ENCODE measurements at regions not wholly inside any gene's neighbourhood (a gene's known extent, or its start where the extent isn't known, plus 50 kb on each side); places are given as distances from the start of the nearest gene placed in this dataset.

DNA sequence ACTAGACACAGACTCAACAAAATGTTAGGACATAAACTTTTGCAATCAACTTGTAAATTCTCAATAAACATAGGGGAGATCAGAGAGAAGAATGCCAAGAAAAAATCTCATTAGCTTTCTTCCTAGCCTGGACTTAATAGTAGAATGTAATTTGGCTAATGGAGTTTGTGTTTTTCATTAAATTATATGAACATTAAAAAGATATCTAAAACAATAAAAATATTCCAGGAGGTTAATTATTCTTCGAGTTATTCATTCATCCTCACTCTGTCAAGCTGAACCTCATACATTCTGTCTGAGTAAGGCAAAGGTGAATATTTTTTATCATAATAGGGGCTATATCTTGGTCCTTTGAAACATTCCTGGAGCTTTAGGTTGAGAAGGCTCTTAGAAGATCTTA, 551.9 kb upstream of the TBX3 start:
- H3K9me3 Mint-ChIP-seq = peaks cover 4% of the 10 kb centered on the region
- H3K36me3 Mint-ChIP-seq (ENCODE audit: low read depth) = no peaks in the 10 kb centered on the region
- no peak overlapping the region for H3K27ac Mint-ChIP-seq
- ATAC-seq (no peak), DNase-seq (no peak)
- no peaks in the 10 kb centered on the region for H3K4me1 Mint-ChIP-seq
- no peak overlapping the region for H3K4me3 Mint-ChIP-seq
- H3K27me3 Mint-ChIP-seq = no peaks in the 10 kb centered on the region

GRCh38 chr12:115233891-115234543, 550.0 kb upstream of the TBX3 start:
- Mint-ChIP-seq H3K27ac (no peak overlapping the region), H3K36me3 (ENCODE audit: low read depth) (no peaks in the 10 kb centered on the region), H3K4me3 (no peak overlapping the region), H3K9me3 (peaks cover 4% of the 10 kb centered on the region), H3K27me3 (no peaks in the 10 kb centered on the region), H3K4me1 (no peaks in the 10 kb centered on the region)
- no peak for ATAC-seq
- no peak for DNase-seq

GRCh38 chr12:115232455-115233156, 548.6 kb upstream of the TBX3 start:
- Mint-ChIP-seq H3K36me3 (ENCODE audit: low read depth) (no peaks in the 10 kb centered on the region), H3K9me3 (peaks cover 3% of the 10 kb centered on the region), H3K4me3 (no peak overlapping the region), H3K27ac (no peak overlapping the region), H3K27me3 (no peaks in the 10 kb centered on the region), H3K4me1 (no peaks in the 10 kb centered on the region)
- DNase-seq = no peak
- no peak for ATAC-seq

- Mint-ChIP-seq H3K36me3 (ENCODE audit: low read depth) (no peaks in the 10 kb centered on the region), H3K4me1 (no peaks in the 10 kb centered on the region), H3K27me3 (no peaks in the 10 kb centered on the region), H3K4me3 (no peak overlapping the region), H3K27ac (no peak overlapping the region), H3K9me3 (no peaks in the 10 kb centered on the region)
- ATAC-seq (no peak), DNase-seq (no peak)
Measured at GRCh38 chr12:115230606-115231005, 546.6 kb upstream of the TBX3 start.

- no peaks in the 10 kb centered on the region for H3K36me3 Mint-ChIP-seq (ENCODE audit: low read depth)
- ATAC-seq (no peak), DNase-seq (no peak)
- H3K9me3 Mint-ChIP-seq = no peaks in the 10 kb centered on the region
- no peaks in the 10 kb centered on the region for H3K27me3 Mint-ChIP-seq
- H3K4me1 Mint-ChIP-seq = no peaks in the 10 kb centered on the region
- H3K27ac Mint-ChIP-seq = no peak overlapping the region
- H3K4me3 Mint-ChIP-seq = no peak overlapping the region
Measured at GRCh38 chr12:115229517-115229916, 545.5 kb upstream of the TBX3 start.

DNA sequence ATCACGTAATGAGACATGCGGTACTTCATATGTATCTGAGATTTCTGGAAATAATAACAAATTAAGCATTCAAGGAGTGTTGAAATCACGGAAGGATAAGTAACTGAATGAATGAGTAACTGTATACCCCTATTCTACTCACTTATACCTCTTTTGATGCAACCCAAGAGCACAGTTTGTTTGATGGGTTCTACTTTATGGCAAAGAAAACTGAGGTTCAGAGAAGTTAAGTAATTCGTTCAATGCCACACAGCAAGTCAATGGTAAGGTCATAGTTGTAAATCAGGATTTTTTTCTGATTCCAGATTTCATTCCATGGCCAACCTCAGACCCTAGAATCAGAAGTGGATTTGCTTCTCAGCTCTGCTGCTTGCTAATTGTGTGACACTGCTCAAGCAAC, 544.5 kb upstream of the TBX3 start:
- no peaks in the 10 kb centered on the region for H3K27me3 Mint-ChIP-seq
- no peak for ATAC-seq

GRCh38 chr12:115227137-115227615, 543.2 kb upstream of the TBX3 start:
- ATAC-seq = no peak
- Mint-ChIP-seq H3K27ac (no peak overlapping the region), H3K4me1 (no peaks in the 10 kb centered on the region), H3K4me3 (no peak overlapping the region), H3K27me3 (no peaks in the 10 kb centered on the region), H3K9me3 (no peaks in the 10 kb centered on the region), H3K36me3 (ENCODE audit: low read depth) (no peaks in the 10 kb centered on the region)
- no peak for DNase-seq

More for the DNA sequence above, 544.5 kb upstream of the TBX3 start:
- Mint-ChIP-seq H3K36me3 (ENCODE audit: low read depth) (no peaks in the 10 kb centered on the region), H3K9me3 (no peaks in the 10 kb centered on the region), H3K4me3 (no peak overlapping the region), H3K4me1 (no peaks in the 10 kb centered on the region), H3K27ac (no peak overlapping the region)
- no peak for DNase-seq

GRCh38 chr12:115225845-115226244, 541.9 kb upstream of the TBX3 start:
- H3K27ac Mint-ChIP-seq = no peak overlapping the region
- DNase-seq (no peak), ATAC-seq (no peak)
- H3K36me3 Mint-ChIP-seq (ENCODE audit: low read depth) = no peaks in the 10 kb centered on the region
- no peak overlapping the region for H3K4me3 Mint-ChIP-seq
- H3K9me3 Mint-ChIP-seq = no peaks in the 10 kb centered on the region
- no peaks in the 10 kb centered on the region for H3K4me1 Mint-ChIP-seq
- H3K27me3 Mint-ChIP-seq = no peaks in the 10 kb centered on the region

- peaks cover 1% of the 10 kb centered on the region for H3K27me3 Mint-ChIP-seq
- ATAC-seq (no peak), DNase-seq (no peak)
- H3K27ac Mint-ChIP-seq = no peak overlapping the region
- no peaks in the 10 kb centered on the region for H3K36me3 Mint-ChIP-seq (ENCODE audit: low read depth)
- no peaks in the 10 kb centered on the region for H3K4me1 Mint-ChIP-seq
- no peak overlapping the region for H3K4me3 Mint-ChIP-seq
- H3K9me3 Mint-ChIP-seq = no peaks in the 10 kb centered on the region
Measured at GRCh38 chr12:115223991-115224390, 540.0 kb upstream of the TBX3 start.

GRCh38 chr12:115223322-115223721, 539.3 kb upstream of the TBX3 start:
- Mint-ChIP-seq H3K4me1 (no peaks in the 10 kb centered on the region), H3K9me3 (no peaks in the 10 kb centered on the region), H3K27ac (no peak overlapping the region), H3K4me3 (no peak overlapping the region), H3K27me3 (peaks cover 1% of the 10 kb centered on the region), H3K36me3 (ENCODE audit: low read depth) (no peaks in the 10 kb centered on the region)
- DNase-seq (no peak), ATAC-seq (no peak)

DNA sequence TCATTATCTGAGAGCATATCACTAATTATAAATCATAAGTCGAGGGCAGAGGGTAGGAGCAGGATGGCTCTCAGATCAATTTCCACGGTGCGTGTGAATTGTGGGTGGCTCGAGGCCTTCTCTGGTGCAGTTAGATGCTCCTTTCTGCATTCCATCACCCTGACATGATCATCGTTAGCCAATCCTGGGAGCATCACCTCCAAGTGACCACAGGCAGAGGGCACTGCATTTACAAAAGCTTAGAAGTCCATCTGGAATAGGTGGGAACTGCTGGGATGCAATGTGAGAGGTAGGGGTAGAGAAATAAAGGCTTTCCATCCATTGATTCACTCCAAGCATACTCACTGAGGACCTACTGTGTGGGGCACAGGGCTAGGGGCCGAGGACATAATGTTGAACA, 538.2 kb upstream of the TBX3 start:
- ATAC-seq (no peak), DNase-seq (no peak)
- H3K4me1 Mint-ChIP-seq = no peaks in the 10 kb centered on the region
- H3K4me3 Mint-ChIP-seq = no peak overlapping the region
- no peaks in the 10 kb centered on the region for H3K36me3 Mint-ChIP-seq (ENCODE audit: low read depth)
- H3K9me3 Mint-ChIP-seq = no peaks in the 10 kb centered on the region
- H3K27ac Mint-ChIP-seq = no peak overlapping the region
- H3K27me3 Mint-ChIP-seq = peaks cover 1% of the 10 kb centered on the region

- DNase-seq = no peak
- H3K9me3 Mint-ChIP-seq = no peaks in the 10 kb centered on the region
- H3K36me3 Mint-ChIP-seq (ENCODE audit: low read depth) = no peaks in the 10 kb centered on the region
- no peak overlapping the region for H3K4me3 Mint-ChIP-seq
- H3K4me1 Mint-ChIP-seq = no peaks in the 10 kb centered on the region
- ATAC-seq = no peak
- peaks cover 1% of the 10 kb centered on the region for H3K27me3 Mint-ChIP-seq
- H3K27ac Mint-ChIP-seq = no peak overlapping the region
Measured at GRCh38 chr12:115216301-115216700, 532.3 kb upstream of the TBX3 start.

DNA sequence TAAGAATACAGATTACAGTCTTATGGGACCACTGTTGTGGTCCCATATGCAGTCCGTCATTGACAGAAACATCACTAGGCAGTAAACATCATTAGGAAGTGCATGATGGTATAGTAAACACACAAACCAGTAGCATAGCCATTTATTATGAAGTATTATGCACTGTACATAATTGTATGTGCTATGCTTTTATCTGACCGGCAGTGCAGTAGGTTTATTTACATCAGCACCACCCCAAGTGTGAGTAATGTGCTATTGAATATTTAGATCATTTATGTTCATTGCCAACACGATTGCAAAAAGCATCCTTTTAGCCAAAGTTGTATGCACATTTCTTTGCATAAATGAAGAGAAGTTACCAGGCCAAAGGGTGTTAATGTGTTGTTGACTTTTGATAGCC, 531.6 kb upstream of the TBX3 start:
- H3K27me3 Mint-ChIP-seq = peaks cover 2% of the 10 kb centered on the region
- no peaks in the 10 kb centered on the region for H3K36me3 Mint-ChIP-seq (ENCODE audit: low read depth)
- no peak overlapping the region for H3K4me3 Mint-ChIP-seq
- no peak for ATAC-seq
- DNase-seq = no peak
- H3K27ac Mint-ChIP-seq = no peak overlapping the region
- H3K4me1 Mint-ChIP-seq = no peaks in the 10 kb centered on the region
- peaks cover 2% of the 10 kb centered on the region for H3K9me3 Mint-ChIP-seq

DNA sequence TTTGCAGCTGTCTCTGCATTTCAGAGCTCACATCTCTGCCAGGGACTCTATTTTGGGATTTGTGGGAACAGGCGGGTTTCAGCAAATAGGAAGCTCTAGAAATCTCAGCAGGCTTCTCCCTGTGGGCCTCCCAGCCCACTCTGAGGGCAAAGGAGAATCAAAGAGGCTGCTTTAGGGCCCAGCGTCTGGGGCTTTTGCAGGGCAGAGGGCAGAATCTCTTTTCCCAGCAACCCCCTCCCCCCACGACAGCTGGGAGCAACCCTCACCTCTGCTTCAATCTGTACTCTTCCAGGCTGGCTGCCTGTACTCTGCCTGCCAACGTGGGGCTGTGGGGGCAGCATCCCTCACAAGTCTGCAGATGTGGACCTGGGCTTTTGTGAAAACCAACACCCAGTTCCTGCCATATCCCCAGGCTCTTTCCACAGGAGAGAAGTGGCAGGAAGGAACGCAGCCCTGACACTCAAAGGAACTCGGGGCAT, 529.6 kb upstream of the TBX3 start:
- H3K4me3 Mint-ChIP-seq = no peak overlapping the region
- no peaks in the 10 kb centered on the region for H3K36me3 Mint-ChIP-seq (ENCODE audit: low read depth)
- no peaks in the 10 kb centered on the region for H3K4me1 Mint-ChIP-seq
- H3K9me3 Mint-ChIP-seq = peaks cover 5% of the 10 kb centered on the region
- DNase-seq = no peak
- H3K27me3 Mint-ChIP-seq = peaks cover 2% of the 10 kb centered on the region
- no peak overlapping the region for H3K27ac Mint-ChIP-seq
- ATAC-seq = no peak

GRCh38 chr12:115213118-115213517, 529.1 kb upstream of the TBX3 start:
- no peak overlapping the region for H3K27ac Mint-ChIP-seq
- H3K4me3 Mint-ChIP-seq = no peak overlapping the region
- ATAC-seq (no peak), DNase-seq (no peak)
- H3K4me1 Mint-ChIP-seq = no peaks in the 10 kb centered on the region
- peaks cover 5% of the 10 kb centered on the region for H3K9me3 Mint-ChIP-seq
- H3K27me3 Mint-ChIP-seq = peaks cover 2% of the 10 kb centered on the region
- H3K36me3 Mint-ChIP-seq (ENCODE audit: low read depth) = no peaks in the 10 kb centered on the region

Data from activated naive CD8-positive, alpha-beta T cell treated with anti-CD3 and anti-CD28 coated beads, Interleukin-2, amount 50 U/mL, for 24 hours (primary cell).